ENCODE measurements at regions not wholly inside any gene's neighbourhood (a gene's known extent, or its start where the extent isn't known, plus 50 kb on each side); places are given as distances from the start of the nearest gene placed in this dataset.

- ATAC-seq = no peak
- no peak for TF ChIP-seq ZNF165 (CRISPR knock-in tag; IDR thresholded peaks at IDR 0.05; ENCODE audit: borderline replicate concordance)
- TF ChIP-seq MCM2 (IDR thresholded peaks at IDR 0.05; ENCODE audit: low read depth) = no peak
- no peak for TF ChIP-seq SP2 (IDR thresholded peaks at IDR 0.05; ENCODE audit: extremely low read depth, low read depth, low read length, poor library complexity, severe bottlenecking)
- no peak for TF ChIP-seq ZNF77 (CRISPR knock-in tag; IDR thresholded peaks at IDR 0.05)
- no peak for TF ChIP-seq ZBTB12 (CRISPR knock-in tag; IDR thresholded peaks at IDR 0.05)
- TF ChIP-seq ZSCAN32 (CRISPR knock-in tag; IDR thresholded peaks at IDR 0.05) = no peak
- no peak for TF ChIP-seq ZNF263 (CRISPR knock-in tag; IDR thresholded peaks at IDR 0.05; ENCODE audit: borderline replicate concordance)
- TF ChIP-seq ZNF282 (CRISPR knock-in tag; IDR thresholded peaks at IDR 0.05) = no peak
- TF ChIP-seq ZBTB34 (CRISPR knock-in tag; IDR thresholded peaks at IDR 0.05) = no peak
- TF ChIP-seq GTF2F1 (IDR thresholded peaks at IDR 0.05; ENCODE audit: low read depth, low read length) = no peak
- TF ChIP-seq NBN (IDR thresholded peaks at IDR 0.05; ENCODE audit: low read depth) = no peak
- TF ChIP-seq FOXO4 (CRISPR knock-in tag; IDR thresholded peaks at IDR 0.05) = no peak
- TF ChIP-seq ZNF134 (CRISPR knock-in tag; conservative IDR thresholded peaks at IDR 0.05) = no peak
- TF ChIP-seq DLX4 (CRISPR knock-in tag; IDR thresholded peaks at IDR 0.05) = no peak
- no peak for TF ChIP-seq TAL1 (IDR thresholded peaks at IDR 0.05)
- no peak for TF ChIP-seq HMBOX1 (IDR thresholded peaks at IDR 0.05)
- TF ChIP-seq IRF2 (CRISPR knock-in tag; IDR thresholded peaks at IDR 0.05) = no peak
Observed at GRCh38 chr20:23215344-23215995, 129.3 kb upstream of the CD93 start.

More at GRCh38 chr20:23215344-23215995, 129.3 kb upstream of the CD93 start:
- H3K79me2 ChIP-seq (ENCODE audit: control insufficient read depth, insufficient read depth, low read length) = no peaks in the 10 kb centered on the region
- intact Hi-C loops (cut with micrococcal nuclease) (no loop called here), in situ Hi-C loops (cut with MboI) (no loop called here)
- no peaks in the 10 kb centered on the region for H3K4me1 ChIP-seq (replicated peaks in 1 of 2; ENCODE audit: control insufficient read depth in 2 of 2, insufficient read depth in 2 of 2, low read length in 2 of 2)
- no peaks in the 10 kb centered on the region for H3K27me3 ChIP-seq (ENCODE audit: control insufficient read depth in 2 of 2, insufficient read depth in 2 of 2, low read length in 2 of 2)
- CTCF ChIA-PET (ENCODE audit: low intra/inter-chr PET ratio) = no interaction called here
- no peaks in the 10 kb centered on the region for H3K9me3 ChIP-seq (replicated peaks; ENCODE audit: control insufficient read depth, insufficient read depth, low read depth, low read length)
- POLR2A ChIA-PET = no interaction called here
- H3K36me3 ChIP-seq (ENCODE audit: control insufficient read depth, insufficient read depth, low read length) = no peaks in the 10 kb centered on the region
- FAIRE-seq (no peak), DNase-seq (ENCODE audit: extremely low read depth in 1 of 4, low spot score in 3 of 4) (no peak)
- no peak overlapping the region for H3K4me2 ChIP-seq (ENCODE audit: insufficient read depth, low read length)
- no peak overlapping the region for H3K4me3 ChIP-seq
- H3K9me1 ChIP-seq (ENCODE audit: control insufficient read depth, insufficient read depth, low read length) = no peaks in the 10 kb centered on the region
- 15% methylated on average over 5 of the region's 6 CpGs for WGBS (ENCODE audit: insufficient coverage, low coverage, missing lambda C conversion rate)
- H2AFZ ChIP-seq (ENCODE audit: low read depth, low read length) = no peak overlapping the region
- H4K20me1 ChIP-seq (replicated peaks; ENCODE audit: control insufficient read depth, insufficient read depth, low read length) = no peaks in the 10 kb centered on the region
- H3K9ac ChIP-seq (ENCODE audit: insufficient read depth in 1 of 2, low read depth in 2 of 2, low read length in 2 of 2) = no peak overlapping the region
- H3K27ac ChIP-seq (ENCODE audit: extremely low read depth, low read depth, low read length) = no peak overlapping the region
- BruUV-seq (replicated peaks) = no TSS peak
